PC-3 (cell line): ENCODE measurements at regions not wholly inside any gene's neighbourhood (a gene's known extent, or its start where the extent isn't known, plus 50 kb on each side); places are given as distances from the start of the nearest gene placed in this dataset.

Experiments used
- ATAC-seq: fragments of 200-7000 bp; cut with Tn5 transposase; 2 replicates; pipeline ENCODE4 v1.9.1; 2020; ENCODE audit warnings: mild to moderate bottlenecking, moderate library complexity
- BruUV-seq: library from RNA; stranded (reverse); fragments of 400-500 nt; replicated peaks from 2 replicates; lab custom pipeline; 2021; lab: Mats Ljungman, UMichigan
- CTCF ChIA-PET: fragments of 300-600 bp; sonication (Branson Sonifier 250); formaldehyde crosslinking; loops from one replicate; lab custom pipeline; 2022; ENCODE audit warnings: antibody characterized with exemption; lab: Charles Lee
- POLR2A ChIA-PET: fragments of 300-600 bp; sonication (Branson Sonifier 250); formaldehyde crosslinking; loops from one replicate; lab custom pipeline; 2022; ENCODE audit warnings: antibody characterized with exemption; ENCODE audit not compliant: unreplicated experiment; lab: Charles Lee
- DNase-seq: peaks from one replicate; pipeline ENCODE4 v3.0.0-alpha.2; 2015
- H2AFZ ChIP-seq: fragments of 300-600 bp; sonication (generic); 2 replicates; pipeline ENCODE4 v1.6.0; 2016; ENCODE audit warnings: antibody characterized with exemption, low read length
- H3F3A ChIP-seq: fragments of 300-600 bp; sonication (generic); one replicate; pipeline ENCODE4 v1.6.0; 2017; ENCODE audit warnings: antibody characterized with exemption, low read length, control low read depth, mild to moderate bottlenecking; ENCODE audit not compliant: unreplicated experiment
- H3K27ac ChIP-seq: fragments of 300-600 bp; sonication (generic); 2 replicates; pipeline ENCODE4 v1.5.1; 2016; ENCODE audit warnings: mild to moderate bottlenecking, low read length
- H3K27me3 ChIP-seq: fragments of 300-600 bp; sonication (generic); 2 replicates; pipeline ENCODE4 v1.6.1; 2016; ENCODE audit warnings: low read length, mixed read lengths
- H3K36me3 ChIP-seq: fragments of 300-600 bp; sonication (generic); 2 replicates; pipeline ENCODE4 v1.6.1; 2016; ENCODE audit warnings: low read depth, mixed run types, low read length, mixed read lengths
- H3K4me1 ChIP-seq: fragments of 300-600 bp; sonication (generic); 2 replicates; pipeline ENCODE4 v1.5.1; 2016; ENCODE audit warnings: low read length; ENCODE audit not compliant: insufficient read depth
- H3K4me2 ChIP-seq: fragments of 300-600 bp; sonication (generic); 2 replicates; pipeline ENCODE4 v1.6.0; 2016; ENCODE audit warnings: low read length
- H3K4me3 ChIP-seq: fragments of 300-600 bp; sonication (generic); 2 replicates; pipeline ENCODE4 v1.5.1; 2016; ENCODE audit warnings: mild to moderate bottlenecking, low read length, mixed read lengths
- H3K79me2 ChIP-seq: fragments of 300-600 bp; sonication (generic); 2 replicates; pipeline ENCODE4 v1.6.1; 2017; ENCODE audit warnings: low read length, mixed read lengths
- H3K9ac ChIP-seq: fragments of 300-600 bp; sonication (generic); 2 replicates; pipeline ENCODE4 v1.6.0; 2016; ENCODE audit warnings: mild to moderate bottlenecking, low read length
- H3K9me2 ChIP-seq: fragments of 300-600 bp; sonication (generic); replicated peaks from 2 replicates; pipeline ENCODE4 v1.6.1; 2016; ENCODE audit warnings: mixed run types, low read length, mixed read lengths
- H3K9me3 ChIP-seq: fragments of 300-600 bp; sonication (generic); 2 replicates; pipeline ENCODE4 v1.6.1; 2016; ENCODE audit warnings: low read length, mixed read lengths
- H4K20me1 ChIP-seq: fragments of 300-600 bp; sonication (generic); 2 replicates; pipeline ENCODE4 v1.6.1; 2016; ENCODE audit warnings: low read length, mixed read lengths
- CTCF ChIP-seq: fragments of 300-600 bp; sonication (generic); conservative IDR thresholded peaks from 2 replicates; pipeline ENCODE4 v1.5.1; 2017; ENCODE audit warnings: antibody characterized with exemption, low read depth, mild to moderate bottlenecking, low read length
- EZH2 ChIP-seq: fragments of 300-600 bp; sonication (generic); IDR thresholded peaks from one replicate; pipeline ENCODE4 v1.6.1; 2017; ENCODE audit warnings: antibody characterized with exemption, mild to moderate bottlenecking, low read length; ENCODE audit not compliant: unreplicated experiment
- EZH2phosphoT487 ChIP-seq: fragments of 300-600 bp; sonication (generic); IDR thresholded peaks from 2 replicates; pipeline ENCODE4 v1.6.1; 2018; ENCODE audit warnings: mild to moderate bottlenecking, antibody characterized with exemption, low read length, borderline replicate concordance
- intact Hi-C: fragments of 100-400 bp; cut with micrococcal nuclease; formaldehyde crosslinking; loops from 2 replicates; pipeline ENCODE4 v1.9.0; 2023

- H3K36me3 ChIP-seq, result no peaks in the 10 kb centered on the region
- H3K27me3 ChIP-seq, result peaks cover 74% of the 10 kb centered on the region
- no peak overlapping the region for H3K9ac ChIP-seq
- no peaks in the 10 kb centered on the region for H3K4me1 ChIP-seq
- no peaks in the 10 kb centered on the region for H3K9me3 ChIP-seq
- H2AFZ ChIP-seq, result no peak overlapping the region
- no peaks in the 10 kb centered on the region for H3K79me2 ChIP-seq
- intact Hi-C loops, result no loop called here
- H3K4me3 ChIP-seq, result no peak overlapping the region
- DNase-seq (no peak), ATAC-seq (no peak)
- no peak for TF ChIP-seq CTCF
- no peak for TF ChIP-seq EZH2
- TF ChIP-seq EZH2phosphoT487, result no peak
- ChIA-PET POLR2A (no interaction called here), CTCF (no interaction called here)
- no TSS peak for BruUV-seq
- H4K20me1 ChIP-seq, result no peaks in the 10 kb centered on the region
- H3K4me2 ChIP-seq, result no peak overlapping the region
- H3F3A ChIP-seq, result no peaks in the 10 kb centered on the region
- H3K27ac ChIP-seq, result no peak overlapping the region
- no peaks in the 10 kb centered on the region for H3K9me2 ChIP-seq
Measured at GRCh38 chr2:164012581-164012980, 276.8 kb upstream of the FIGN start.

GRCh38 chr2:164009756-164010337, 274.0 kb upstream of the FIGN start:
- CTCF ChIA-PET, result no interaction called here
- no peak overlapping the region for H3K27ac ChIP-seq
- no TSS peak for BruUV-seq

More at GRCh38 chr2:164009756-164010337, 274.0 kb upstream of the FIGN start:
- Histone ChIP-seq H3K9me3 (no peaks in the 10 kb centered on the region), H3K79me2 (no peaks in the 10 kb centered on the region), H3K4me3 (no peak overlapping the region), H2AFZ (no peak overlapping the region), H3K9me2 (no peaks in the 10 kb centered on the region), H3K36me3 (no peaks in the 10 kb centered on the region), H3K27me3 (peaks cover 62% of the 10 kb centered on the region), H3F3A (no peaks in the 10 kb centered on the region), H3K9ac (no peak overlapping the region), H4K20me1 (no peaks in the 10 kb centered on the region), H3K4me2 (no peak overlapping the region), H3K4me1 (no peaks in the 10 kb centered on the region)
- ATAC-seq (no peak), DNase-seq (no peak)
- TF ChIP-seq EZH2 (no peak), EZH2phosphoT487 (no peak), CTCF (no peak)
- intact Hi-C loops, result no loop called here
- POLR2A ChIA-PET, result no interaction called here
